ENCODE measurements at regions not wholly inside any gene's neighbourhood (a gene's known extent, or its start where the extent isn't known, plus 50 kb on each side); places are given as distances from the start of the nearest gene placed in this dataset.

GRCh38 chr1:62917314-62917713 lies 133.4 kb downstream of the ATG4C start:
- DNase-seq: no peak
- Mint-ChIP-seq H3K36me3 (ENCODE audit: insufficient read depth) (no peaks in the 10 kb centered on the region), H3K27me3 (peaks cover 39 to 58% of the 10 kb centered on the region in 2 donors)

DNA sequence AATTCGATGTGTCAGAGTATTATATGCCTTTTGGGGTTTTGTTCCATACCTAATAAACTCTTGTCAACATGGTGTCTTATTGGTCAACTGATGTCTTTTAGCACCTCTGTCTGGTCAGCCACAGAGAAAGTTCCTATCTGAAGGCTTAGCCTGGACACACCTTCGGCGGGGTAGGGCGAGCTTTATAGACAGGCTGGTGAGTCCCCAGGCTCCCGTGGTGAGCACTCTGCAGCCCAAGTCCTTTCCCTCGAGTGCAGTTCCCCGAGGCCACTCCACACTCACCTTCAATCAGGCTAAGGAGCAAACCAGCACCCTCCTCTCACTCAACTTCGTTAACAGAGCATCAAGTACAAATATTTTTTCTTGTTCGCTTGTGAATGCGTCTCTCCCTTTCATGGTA lies 133.9 kb downstream of the ATG4C start:
- H3K4me3 Mint-ChIP-seq: no peak overlapping the region
- H3K27ac Mint-ChIP-seq: no peak overlapping the region
- peaks cover 41 to 63% of the 10 kb centered on the region in 2 donors for H3K27me3 Mint-ChIP-seq
- H3K4me1 Mint-ChIP-seq (ENCODE audit: low read depth in 2 of 2): no peaks in the 10 kb centered on the region
- DNase-seq: no peak
- no peak for ATAC-seq (replicated peaks)
- no peaks in the 10 kb centered on the region for H3K36me3 Mint-ChIP-seq (ENCODE audit: insufficient read depth)
- H3K9me3 Mint-ChIP-seq: peaks cover 0 to 2% of the 10 kb centered on the region in 2 donors

More at GRCh38 chr1:62917314-62917713, 133.4 kb downstream of the ATG4C start:
- ATAC-seq (replicated peaks): no peak
- Mint-ChIP-seq H3K27ac (no peak overlapping the region), H3K4me1 (ENCODE audit: low read depth in 2 of 2) (no peaks in the 10 kb centered on the region), H3K9me3 (peaks cover 0 to 2% of the 10 kb centered on the region in 2 donors), H3K4me3 (no peak overlapping the region)

DNA sequence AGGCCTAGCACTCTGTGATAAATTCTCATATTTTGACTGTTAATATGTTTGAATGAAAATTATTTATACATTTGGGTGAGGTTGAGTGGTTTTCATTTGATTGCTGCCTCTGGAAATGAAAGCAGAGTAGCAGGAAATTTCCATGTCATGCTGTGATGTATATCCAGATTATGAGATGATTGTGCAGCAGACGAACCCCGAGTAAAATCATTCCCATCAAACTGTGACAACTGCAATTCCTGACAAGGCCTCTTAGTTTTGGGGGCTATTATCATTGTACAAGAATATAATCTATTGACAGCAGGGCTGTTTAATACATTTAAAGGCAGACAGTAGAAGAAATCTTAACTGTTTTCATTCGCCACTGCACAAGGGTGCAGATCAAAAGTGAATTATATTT lies 134.8 kb downstream of the ATG4C start:
- peaks cover 0 to 2% of the 10 kb centered on the region in 2 donors for H3K9me3 Mint-ChIP-seq
- ATAC-seq (replicated peaks) (no peak), DNase-seq (no peak)
- H3K27ac Mint-ChIP-seq: no peak overlapping the region
- H3K36me3 Mint-ChIP-seq (ENCODE audit: insufficient read depth): no peaks in the 10 kb centered on the region
- H3K27me3 Mint-ChIP-seq: peaks cover 42 to 68% of the 10 kb centered on the region in 2 donors
- H3K4me1 Mint-ChIP-seq (ENCODE audit: low read depth in 2 of 2): no peaks in the 10 kb centered on the region
- no peak overlapping the region for H3K4me3 Mint-ChIP-seq

GRCh38 chr1:62922006-62922405 lies 138.1 kb downstream of the ATG4C start:
- Mint-ChIP-seq H3K27ac (no peak overlapping the region), H3K27me3 (peaks cover 33 to 59% of the 10 kb centered on the region in 2 donors), H3K36me3 (ENCODE audit: insufficient read depth) (no peaks in the 10 kb centered on the region), H3K4me3 (no peak overlapping the region), H3K9me3 (peaks cover 0 to 2% of the 10 kb centered on the region in 2 donors), H3K4me1 (ENCODE audit: low read depth in 2 of 2) (no peaks in the 10 kb centered on the region)
- DNase-seq (no peak), ATAC-seq (replicated peaks) (no peak)

DNA sequence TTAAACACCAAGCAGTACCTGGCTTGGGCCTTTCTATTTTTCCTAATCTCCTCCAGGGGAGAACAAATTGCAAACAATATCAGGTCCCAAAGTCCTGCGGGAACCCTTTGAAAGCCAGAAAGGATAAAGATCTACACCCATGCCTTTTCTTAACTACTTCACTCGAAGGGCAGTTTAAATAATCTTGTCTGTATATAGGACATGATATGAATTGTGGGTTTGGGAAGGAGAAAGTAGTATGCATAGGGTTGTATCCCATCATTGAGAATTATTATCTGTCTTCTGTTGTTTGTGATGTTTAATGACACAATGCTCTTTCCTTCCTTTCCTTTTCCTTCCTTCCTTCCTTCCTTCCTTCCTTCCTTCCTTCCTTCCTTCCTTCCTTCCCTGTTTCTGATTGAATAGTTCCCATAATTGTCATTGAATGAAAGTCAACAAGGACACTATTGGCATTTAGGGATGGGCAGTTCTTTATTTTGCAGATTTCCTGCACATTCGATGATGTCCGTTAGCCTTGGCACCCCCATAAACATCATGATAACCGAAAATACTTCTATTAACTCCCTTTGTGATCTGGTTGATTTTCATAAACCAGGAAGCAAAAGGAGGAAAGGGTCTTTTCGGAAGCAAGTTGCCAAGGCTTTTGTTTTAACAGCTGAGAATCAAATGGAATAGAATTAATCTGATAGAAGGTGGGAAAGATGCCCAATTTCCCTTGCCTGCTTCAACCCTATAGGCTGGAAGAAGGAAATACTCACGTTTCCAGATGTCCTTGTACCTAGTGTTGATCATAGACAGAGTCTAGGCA lies 141.3 kb downstream of the ATG4C start:
- H3K27ac Mint-ChIP-seq: no peak overlapping the region
- no peak for ATAC-seq (replicated peaks)

GRCh38 chr1:62926681-62927252 lies 142.8 kb downstream of the ATG4C start:
- Mint-ChIP-seq H3K27ac (no peak overlapping the region), H3K4me3 (no peak overlapping the region), H3K27me3 (peaks cover 29 to 51% of the 10 kb centered on the region in 2 donors), H3K4me1 (ENCODE audit: low read depth in 2 of 2) (no peaks in the 10 kb centered on the region), H3K36me3 (ENCODE audit: insufficient read depth) (no peaks in the 10 kb centered on the region), H3K9me3 (peaks cover 0 to 2% of the 10 kb centered on the region in 2 donors)
- ATAC-seq (replicated peaks) (no peak), DNase-seq (no peak)

More for the DNA sequence above, 141.3 kb downstream of the ATG4C start:
- no peak for DNase-seq
- Mint-ChIP-seq H3K4me3 (no peak overlapping the region), H3K27me3 (peaks cover 29 to 46% of the 10 kb centered on the region in 2 donors), H3K36me3 (ENCODE audit: insufficient read depth) (no peaks in the 10 kb centered on the region), H3K9me3 (peaks cover 0 to 2% of the 10 kb centered on the region in 2 donors), H3K4me1 (ENCODE audit: low read depth in 2 of 2) (no peaks in the 10 kb centered on the region)

GRCh38 chr1:62928885-62929284 lies 145.0 kb downstream of the ATG4C start:
- Mint-ChIP-seq H3K27ac (no peak overlapping the region), H3K4me3 (no peak overlapping the region), H3K9me3 (no peaks in the 10 kb centered on the region), H3K27me3 (peaks cover 22 to 44% of the 10 kb centered on the region in 2 donors), H3K4me1 (ENCODE audit: low read depth in 2 of 2) (no peaks in the 10 kb centered on the region), H3K36me3 (ENCODE audit: insufficient read depth) (no peaks in the 10 kb centered on the region)
- ATAC-seq (replicated peaks) (no peak), DNase-seq (no peak)

- Mint-ChIP-seq H3K27me3 (peaks cover 22 to 35% of the 10 kb centered on the region in 2 donors), H3K27ac (no peak overlapping the region), H3K9me3 (no peaks in the 10 kb centered on the region), H3K4me3 (no peak overlapping the region), H3K4me1 (ENCODE audit: low read depth in 2 of 2) (no peaks in the 10 kb centered on the region), H3K36me3 (ENCODE audit: insufficient read depth) (no peaks in the 10 kb centered on the region)
- no peak for ATAC-seq (replicated peaks)
- no peak for DNase-seq
Measured at GRCh38 chr1:62937634-62938296, 153.8 kb downstream of the ATG4C start.

DNA sequence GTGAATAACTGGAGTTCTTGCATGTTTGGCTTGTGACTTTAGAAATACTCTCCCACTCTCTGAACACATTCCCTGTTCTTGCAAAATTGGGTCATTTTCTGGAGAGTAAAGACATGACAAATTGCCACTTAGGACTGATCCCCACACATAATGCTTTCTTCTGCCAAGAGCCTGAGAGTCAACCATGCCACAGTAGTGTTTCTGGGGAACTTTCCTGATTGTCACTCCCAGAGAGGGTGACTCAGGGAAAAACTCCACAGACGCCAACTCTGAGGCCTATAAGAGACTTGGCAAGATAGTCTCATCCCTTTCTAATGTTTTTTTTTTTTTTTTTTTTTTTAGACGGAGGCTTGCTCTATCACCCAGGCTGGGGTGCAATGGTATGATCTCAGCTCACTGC lies 157.8 kb downstream of the ATG4C start:
- ATAC-seq (replicated peaks): no peak

GRCh38 chr1:62946511-62946910 lies 162.6 kb downstream of the ATG4C start:
- Mint-ChIP-seq H3K9me3 (no peaks in the 10 kb centered on the region), H3K27me3 (peaks cover 24 to 42% of the 10 kb centered on the region in 2 donors), H3K4me3 (no peak overlapping the region), H3K27ac (no peak overlapping the region), H3K36me3 (ENCODE audit: insufficient read depth) (peaks cover 3% of the 10 kb centered on the region), H3K4me1 (ENCODE audit: low read depth in 2 of 2) (no peaks in the 10 kb centered on the region)
- DNase-seq: no peak
- ATAC-seq (replicated peaks): no peak

More for the DNA sequence above, 157.8 kb downstream of the ATG4C start:
- Mint-ChIP-seq H3K9me3 (no peaks in the 10 kb centered on the region), H3K4me3 (no peak overlapping the region), H3K27me3 (peaks cover 26 to 37% of the 10 kb centered on the region in 2 donors), H3K4me1 (ENCODE audit: low read depth in 2 of 2) (no peaks in the 10 kb centered on the region), H3K36me3 (ENCODE audit: insufficient read depth) (peaks cover 3% of the 10 kb centered on the region), H3K27ac (no peak overlapping the region)
- no peak for DNase-seq

GRCh38 chr1:62951428-62951827 lies 167.5 kb downstream of the ATG4C start:
- no peak for DNase-seq
- Mint-ChIP-seq H3K9me3 (no peaks in the 10 kb centered on the region), H3K27ac (no peak overlapping the region), H3K27me3 (peaks cover 26 to 51% of the 10 kb centered on the region in 2 donors), H3K36me3 (ENCODE audit: insufficient read depth) (no peaks in the 10 kb centered on the region), H3K4me1 (ENCODE audit: low read depth in 2 of 2) (no peaks in the 10 kb centered on the region), H3K4me3 (no peak overlapping the region)
- ATAC-seq (replicated peaks): no peak

- no peak overlapping the region for H3K4me3 Mint-ChIP-seq
- H3K36me3 Mint-ChIP-seq (ENCODE audit: insufficient read depth): no peaks in the 10 kb centered on the region
- no peaks in the 10 kb centered on the region for H3K4me1 Mint-ChIP-seq (ENCODE audit: low read depth in 2 of 2)
- H3K27ac Mint-ChIP-seq: no peak overlapping the region
- no peaks in the 10 kb centered on the region for H3K9me3 Mint-ChIP-seq
- ATAC-seq (replicated peaks) (no peak), DNase-seq (no peak)
- peaks cover 32 to 48% of the 10 kb centered on the region in 2 donors for H3K27me3 Mint-ChIP-seq
Measured at GRCh38 chr1:62952596-62952995, 168.7 kb downstream of the ATG4C start.

GRCh38 chr1:62953633-62954032 lies 169.7 kb downstream of the ATG4C start:
- ATAC-seq (replicated peaks) (no peak), DNase-seq (no peak)
- Mint-ChIP-seq H3K27ac (no peak overlapping the region), H3K27me3 (peaks cover 35 to 45% of the 10 kb centered on the region in 2 donors), H3K4me1 (ENCODE audit: low read depth in 2 of 2) (no peaks in the 10 kb centered on the region), H3K4me3 (no peak overlapping the region), H3K36me3 (ENCODE audit: insufficient read depth) (no peaks in the 10 kb centered on the region), H3K9me3 (no peaks in the 10 kb centered on the region)

All from effector memory CD8-positive, alpha-beta T cell (primary cell).